Mesenchymal stem cell (in vitro differentiated cells and primary cell): ENCODE measurements at regions not wholly inside any gene's neighbourhood (a gene's known extent, or its start where the extent isn't known, plus 50 kb on each side); places are given as distances from the start of the nearest gene placed in this dataset.

ENCODE experiments used
- DNase-seq: peaks from one replicate; pipeline ENCODE4 v3.0.0-alpha.2; 2013
- H2AFZ ChIP-seq: one replicate; pipeline ENCODE4 v1.6.1; 2013; ENCODE audit warnings: low read depth, mild to moderate bottlenecking, control low read depth, inconsistent platforms, low read length, moderate library complexity
- H2AK5ac ChIP-seq: 2 replicates; pipeline ENCODE4 v1.6.1; 2013; ENCODE audit warnings: low read length, moderate library complexity, mild to moderate bottlenecking, inconsistent platforms; ENCODE audit not compliant: severe bottlenecking
- H2BK120ac ChIP-seq: one replicate; pipeline ENCODE4 v1.6.1; 2013; ENCODE audit warnings: low read depth, mild to moderate bottlenecking, inconsistent platforms, low read length, moderate library complexity
- H2BK12ac ChIP-seq, 2 experiments: one replicate each; pipeline ENCODE4 v1.6.1; 2013; ENCODE audit warnings: inconsistent platforms in 2 of 2, low read length in 2 of 2, mild to moderate bottlenecking in 2 of 2, moderate library complexity in 2 of 2, control low read depth in 1 of 2
- H2BK15ac ChIP-seq: one replicate; pipeline ENCODE4 v1.6.1; 2013; ENCODE audit warnings: mild to moderate bottlenecking, low read depth, inconsistent platforms; ENCODE audit not compliant: poor library complexity, severe bottlenecking
- H2BK5ac ChIP-seq: 2 replicates; pipeline ENCODE4 v1.6.1; 2013; ENCODE audit warnings: low read depth, mild to moderate bottlenecking, low read length, control low read depth, inconsistent platforms; ENCODE audit not compliant: poor library complexity, severe bottlenecking
- H3K14ac ChIP-seq, 2 experiments: one replicate each; pipeline ENCODE4 v1.6.1; 2013; ENCODE audit warnings: inconsistent platforms in 2 of 2, low read length in 2 of 2, control low read depth in 1 of 2, mild to moderate bottlenecking in 1 of 2, moderate library complexity in 1 of 2
- H3K18ac ChIP-seq, 2 experiments: one replicate each; pipeline ENCODE4 v1.6.1; 2013; ENCODE audit warnings: inconsistent platforms in 2 of 2, low read length in 2 of 2, control low read depth in 1 of 2, low read depth in 1 of 2, mild to moderate bottlenecking in 1 of 2
- H3K23ac ChIP-seq, 2 experiments: one replicate each; pipeline ENCODE4 v1.6.1; 2013; ENCODE audit warnings: inconsistent platforms in 2 of 2, low read length in 2 of 2, mild to moderate bottlenecking in 2 of 2, moderate library complexity in 2 of 2, control low read depth in 1 of 2
- H3K27ac ChIP-seq: 2 replicates; pipeline ENCODE4 v1.5.1; 2013; ENCODE audit warnings: mild to moderate bottlenecking, moderate library complexity, low read length, control low read depth, inconsistent platforms; ENCODE audit not compliant: poor library complexity, severe bottlenecking
- H3K27me3 ChIP-seq, 2 experiments: 2 replicates each; pipeline versions ENCODE4 v1.6.1 to v1.7.0; 2013; ENCODE audit warnings: low read length in 2 of 2, mild to moderate bottlenecking in 2 of 2, moderate library complexity in 2 of 2, control low read depth in 1 of 2, inconsistent platforms in 1 of 2; ENCODE audit not compliant: control insufficient read depth in 1 of 2, insufficient read depth in 1 of 2
- H3K36me3 ChIP-seq, 2 experiments: 2 replicates each; pipeline versions ENCODE4 v1.6.1 to v1.7.0; 2013; ENCODE audit warnings: low read length in 2 of 2, control low read depth in 1 of 2, inconsistent platforms in 1 of 2, low read depth in 1 of 2, mild to moderate bottlenecking in 1 of 2; ENCODE audit not compliant: insufficient read depth in 2 of 2, control insufficient read depth in 1 of 2
- H3K4ac ChIP-seq, 2 experiments: one replicate each; pipeline ENCODE4 v1.6.1; 2013; ENCODE audit warnings: inconsistent platforms in 2 of 2, low read length in 2 of 2, mild to moderate bottlenecking in 2 of 2, moderate library complexity in 2 of 2, control low read depth in 1 of 2, low read depth in 1 of 2
- H3K4me1 ChIP-seq: 2 replicates; pipeline ENCODE4 v1.6.1; 2013; ENCODE audit warnings: low read depth, low read length, control low read depth; ENCODE audit not compliant: control insufficient read depth, insufficient read depth
- H3K4me2 ChIP-seq: 2 replicates; pipeline ENCODE4 v1.6.1; 2013; ENCODE audit warnings: low read length, mild to moderate bottlenecking, inconsistent platforms; ENCODE audit not compliant: poor library complexity, severe bottlenecking
- H3K4me3 ChIP-seq, 2 experiments: 2 replicates each; pipeline versions ENCODE4 v1.5.1 to v1.7.0; 2013; ENCODE audit warnings: low read length in 2 of 2, mild to moderate bottlenecking in 2 of 2, control low read depth in 1 of 2, low read depth in 1 of 2; ENCODE audit not compliant: insufficient read depth in 1 of 2
- H3K79me1 ChIP-seq: replicated peaks from 2 replicates; pipeline ENCODE4 v1.6.1; 2013; ENCODE audit warnings: mild to moderate bottlenecking, control low read depth, low read length, inconsistent platforms; ENCODE audit not compliant: poor library complexity, severe bottlenecking
- H3K9ac ChIP-seq: 2 replicates; pipeline ENCODE4 v1.7.0; 2013; ENCODE audit warnings: mild to moderate bottlenecking, low read length, moderate library complexity
- H3K9me3 ChIP-seq: 2 replicates; pipeline ENCODE4 v1.7.0; 2013; ENCODE audit warnings: mild to moderate bottlenecking, low read length; ENCODE audit not compliant: control insufficient read depth
- H4K8ac ChIP-seq: one replicate; pipeline ENCODE4 v1.6.1; 2013; ENCODE audit warnings: inconsistent platforms, mild to moderate bottlenecking, low read length, moderate library complexity
- H4K91ac ChIP-seq: one replicate; pipeline ENCODE4 v1.6.1; 2013; ENCODE audit warnings: mild to moderate bottlenecking, low read length, inconsistent platforms
- WGBS: methylation state at CpG from one replicate; pipeline ENCODE4 v1.1.7; 2013; ENCODE audit warnings: mixed read lengths; 5-methylcytosine and 5-hydroxymethylcytosine counted together

DNA sequence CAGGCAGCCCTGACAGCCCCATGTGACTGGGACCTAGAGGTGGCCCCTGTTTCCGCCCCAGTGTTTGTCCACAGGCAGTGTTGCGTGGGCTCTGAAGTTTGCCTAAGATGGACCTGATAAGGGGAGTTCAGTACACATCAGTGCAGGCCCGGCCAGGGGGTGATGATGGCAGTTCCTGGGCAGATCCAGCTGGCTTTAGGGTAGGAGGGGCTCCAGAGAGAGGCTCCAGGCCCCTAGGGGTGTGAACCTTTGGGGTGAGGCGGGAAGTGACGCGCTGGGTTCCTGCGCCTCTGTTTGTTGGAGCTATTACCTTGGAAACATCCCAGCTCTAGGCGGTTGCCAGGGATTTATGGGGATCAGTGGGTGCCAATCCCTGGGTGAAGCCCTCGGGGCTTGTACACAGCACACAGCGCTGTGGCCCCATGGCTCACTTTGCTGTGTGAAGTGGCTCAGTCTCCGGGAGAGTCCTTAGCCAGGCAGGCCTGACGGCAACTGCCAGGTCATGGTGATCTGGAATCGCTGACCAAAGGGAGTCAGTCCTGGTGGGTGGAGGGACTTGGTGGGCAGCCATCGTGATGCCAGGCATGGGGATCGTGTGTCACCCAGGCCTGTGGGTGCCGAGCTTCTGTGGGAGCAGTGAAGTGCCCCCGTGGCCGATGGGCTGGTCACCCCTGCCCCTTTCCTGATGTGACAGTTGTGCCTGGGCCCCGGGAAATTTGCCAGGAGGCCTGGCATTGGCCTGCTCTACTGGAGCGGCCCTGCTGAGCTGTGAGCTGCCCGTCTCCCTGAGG lies 146.1 kb downstream of the SEC14L1 start:
- Histone ChIP-seq H3K4ac (peak overlapping the region; percentile 61 to 96), H4K91ac (peak overlapping the region; percentile 79), H4K8ac (peak overlapping the region; percentile 79), H2BK5ac (peak overlapping the region; percentile 85), H3K27ac (peak overlapping the region; percentile 93), H2AFZ (no peak overlapping the region), H2BK15ac (peak overlapping the region; percentile 90), H3K4me2 (peak overlapping the region; percentile 30), H3K23ac (peak overlapping the region in 1 of 2 experiments; percentile 86), H2BK120ac (peak overlapping the region; percentile 80), H3K4me1 (peaks cover 53% of the 10 kb centered on the region), H3K4me3 (no peak overlapping the region), H2AK5ac (peak overlapping the region; percentile 94), H3K18ac (peak overlapping the region; percentile 25 to 98), H3K9ac (peak overlapping the region; percentile 48), H3K27me3 (no peaks in the 10 kb centered on the region), H3K14ac (peak overlapping the region in 1 of 2 experiments; percentile 95), H3K36me3 (peaks cover 0 to 8% of the 10 kb centered on the region in 2 experiments), H3K9me3 (no peaks in the 10 kb centered on the region), H3K79me1 (peaks cover 5% of the 10 kb centered on the region), H2BK12ac (peak overlapping the region; percentile 84 to 99)
- 90% methylated on average over 21 of the region's 21 CpGs for WGBS
- DNase-seq: peak; percentile 79

DNA sequence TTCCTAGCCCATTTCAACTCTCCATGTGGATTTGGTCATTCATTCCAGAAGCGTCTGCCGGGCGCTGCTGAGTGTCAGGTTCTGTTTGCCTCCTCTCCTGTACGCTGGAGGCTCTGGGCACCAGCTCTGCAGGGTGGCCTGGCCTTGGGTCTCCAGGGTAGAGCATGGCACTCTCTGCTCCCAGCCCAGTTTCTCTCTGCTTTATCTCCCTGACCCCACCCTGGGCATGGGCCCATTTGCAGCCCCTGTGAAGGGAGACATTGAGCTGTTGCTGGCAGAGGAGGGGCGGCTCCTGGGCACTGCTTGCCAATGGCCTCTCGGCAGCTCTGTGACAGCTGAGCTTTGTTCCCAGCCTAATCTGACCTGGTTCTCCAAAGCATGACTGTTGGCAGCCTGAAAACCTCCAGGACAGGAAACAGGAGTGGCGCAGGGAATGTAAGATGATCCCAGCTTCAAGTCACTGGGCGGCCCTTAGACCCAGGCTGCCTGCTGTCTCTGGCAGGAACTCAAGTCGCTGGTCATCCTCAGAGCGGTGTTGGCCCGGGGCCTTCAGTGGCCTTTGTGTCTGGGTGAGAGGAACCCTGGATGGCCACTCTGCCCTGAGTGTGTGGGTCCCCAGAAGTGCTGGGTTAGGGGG lies 146.8 kb downstream of the SEC14L1 start:
- peak overlapping the region; percentile 49 to 98 for H3K18ac ChIP-seq
- H2BK5ac ChIP-seq: peak overlapping the region; percentile 85
- peak; percentile 96 for DNase-seq
- peak overlapping the region; percentile 30 for H3K4me2 ChIP-seq
- peak overlapping the region in 1 of 2 experiments; percentile 95 for H3K14ac ChIP-seq
- H3K4me3 ChIP-seq: no peak overlapping the region
- H3K27ac ChIP-seq: peak overlapping the region; percentile 93
- H3K4me1 ChIP-seq: peaks cover 55% of the 10 kb centered on the region
- peaks cover 6% of the 10 kb centered on the region for H3K79me1 ChIP-seq
- peak overlapping the region in 1 of 2 experiments; percentile 86 for H3K23ac ChIP-seq
- peak overlapping the region; percentile 80 for H2BK120ac ChIP-seq
- H4K91ac ChIP-seq: peak overlapping the region; percentile 95
- H3K36me3 ChIP-seq: peaks cover 0 to 11% of the 10 kb centered on the region in 2 experiments
- H3K4ac ChIP-seq: peak overlapping the region; percentile 82 to 96
- H4K8ac ChIP-seq: peak overlapping the region; percentile 88
- H2BK12ac ChIP-seq: peak overlapping the region; percentile 97 to 100
- H2BK15ac ChIP-seq: peak overlapping the region; percentile 63
- peak overlapping the region; percentile 85 for H2AK5ac ChIP-seq
- H2AFZ ChIP-seq: no peak overlapping the region
- peak overlapping the region; percentile 0 for H3K9ac ChIP-seq
- H3K9me3 ChIP-seq: no peaks in the 10 kb centered on the region
- WGBS: 37% methylated on average over 11 of the region's 11 CpGs
- no peaks in the 10 kb centered on the region for H3K27me3 ChIP-seq

DNA sequence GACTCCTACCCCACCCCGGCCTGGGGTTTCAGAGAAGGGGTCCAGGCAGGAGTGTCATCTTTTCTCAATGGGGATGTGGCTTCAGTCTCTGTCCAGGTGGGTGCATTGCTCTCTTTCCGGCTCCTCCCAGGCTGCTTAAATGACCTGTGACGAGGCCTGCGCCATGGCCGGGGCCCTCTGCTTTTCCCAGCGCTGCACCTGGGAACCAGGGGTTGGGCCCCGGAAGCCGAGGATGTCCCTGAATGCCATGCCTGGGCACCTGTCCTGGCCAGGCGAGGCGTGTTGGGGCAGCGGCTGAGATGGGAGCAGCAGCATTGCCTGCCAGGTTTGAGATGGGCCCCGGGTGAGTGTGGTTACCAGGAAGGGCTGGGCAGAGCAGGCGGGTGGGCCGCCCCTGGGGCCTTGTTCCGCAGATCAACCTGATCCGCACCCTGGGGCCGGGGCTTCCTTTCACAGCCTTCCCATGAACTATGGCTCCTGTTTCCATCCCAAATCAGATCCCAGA lies 147.4 kb downstream of the SEC14L1 start:
- Histone ChIP-seq H3K4me3 (no peak overlapping the region), H3K4ac (peak overlapping the region; percentile 82 to 84), H2BK120ac (peak overlapping the region; percentile 36), H2AK5ac (peak overlapping the region; percentile 85), H3K36me3 (peaks cover 0 to 11% of the 10 kb centered on the region in 2 experiments), H2BK12ac (peak overlapping the region; percentile 97 to 100), H2BK5ac (no peak overlapping the region), H3K79me1 (peaks cover 6% of the 10 kb centered on the region), H3K18ac (peak overlapping the region; percentile 49 to 95), H3K4me1 (peaks cover 49% of the 10 kb centered on the region), H3K9ac (no peak overlapping the region), H3K14ac (no peak overlapping the region), H2BK15ac (peak overlapping the region; percentile 64), H3K27me3 (no peaks in the 10 kb centered on the region), H2AFZ (no peak overlapping the region), H3K23ac (no peak overlapping the region), H3K9me3 (no peaks in the 10 kb centered on the region), H4K91ac (peak overlapping the region; percentile 95), H3K27ac (peak overlapping the region; percentile 93), H3K4me2 (peak overlapping the region; percentile 1), H4K8ac (peak overlapping the region; percentile 88)
- 92% methylated on average over 17 of the region's 17 CpGs for WGBS
- no peak for DNase-seq
